Mucosa of descending colon (tissue), 3 donors: ENCODE measurements at regions not wholly inside any gene's neighbourhood (a gene's known extent, or its start where the extent isn't known, plus 50 kb on each side); places are given as distances from the start of the nearest gene placed in this dataset.

Source experiments
- ATAC-seq: fragments of 200-7000 bp; cut with Tn5 transposase; one replicate; pipeline ENCODE4 v1.9.1; 2020; ENCODE audit warnings: mild to moderate bottlenecking, moderate library complexity
- DNase-seq, 3 donors: peaks; one replicate each; pipeline ENCODE4 v3.0.0-alpha.2; 2020
- H3K36me3 ChIP-seq: fragments of 200-600 bp; one replicate; pipeline ENCODE4 v1.8.0; 2021; ENCODE audit warnings: low read depth, mild to moderate bottlenecking
- H3K4me1 ChIP-seq: fragments of 200-600 bp; one replicate; pipeline ENCODE4 v1.8.0; 2021; ENCODE audit warnings: low read depth, mild to moderate bottlenecking
- H3K4me3 ChIP-seq: fragments of 200-600 bp; one replicate; pipeline ENCODE4 v1.8.0; 2021; ENCODE audit warnings: mild to moderate bottlenecking
- H3K9me3 ChIP-seq: fragments of 200-600 bp; one replicate; pipeline ENCODE4 v1.8.0; 2021; ENCODE audit warnings: mild to moderate bottlenecking
- CTCF ChIP-seq: fragments of 200-600 bp; IDR thresholded peaks from one replicate; pipeline ENCODE4 v1.8.0; 2022; ENCODE audit warnings: antibody characterized with exemption, mild to moderate bottlenecking
- intact Hi-C, 2 donors: fragments of 100-400 bp; cut with DNase I in 1 of 2; cut with micrococcal nuclease in 1 of 2; formaldehyde crosslinking; loops; one replicate each; pipeline versions ENCODE4 v1.11.0 to v1.11.1; 2022; cut with DNase I, micrococcal nuclease
- donor health status: DM: no; HTN: no; CAD: no; lungs with moderate emphysema.
- donor health status: DM: no; HTN: no; CAD: no.
- donor health status: DM: no; HTN: yes; CAD: no.

GRCh38 chr6:43868467-43868866 lies 98.5 kb downstream of the VEGFA start:
- ATAC-seq, result no peak
- no peak for TF ChIP-seq CTCF

GRCh38 chr6:43867996-43868395 lies 98.0 kb downstream of the VEGFA start:
- intact Hi-C loops, result no loop called here
- ATAC-seq (no peak), DNase-seq (no peak)
- Histone ChIP-seq H3K9me3 (no peaks in the 10 kb centered on the region), H3K4me1 (no peaks in the 10 kb centered on the region), H3K36me3 (no peaks in the 10 kb centered on the region), H3K4me3 (no peak overlapping the region)
- TF ChIP-seq CTCF, result no peak

More at GRCh38 chr6:43868467-43868866, 98.5 kb downstream of the VEGFA start:
- H3K36me3 ChIP-seq, result no peaks in the 10 kb centered on the region
- no peak overlapping the region for H3K4me3 ChIP-seq
- DNase-seq, result no peak
- H3K9me3 ChIP-seq, result no peaks in the 10 kb centered on the region
- intact Hi-C loops, result no loop called here
- H3K4me1 ChIP-seq, result no peaks in the 10 kb centered on the region

- no peak for TF ChIP-seq CTCF
- DNase-seq, result no peak
- Histone ChIP-seq H3K4me3 (no peak overlapping the region), H3K4me1 (no peaks in the 10 kb centered on the region), H3K36me3 (no peaks in the 10 kb centered on the region), H3K9me3 (no peaks in the 10 kb centered on the region)
- intact Hi-C loops, result no loop called here
- no peak for ATAC-seq
These were observed 97.2 kb downstream of the VEGFA start for GRCh38 chr6:43867246-43867645.

- TF ChIP-seq CTCF, result no peak
- no peak for DNase-seq
- intact Hi-C loops, result no loop called here
- H3K36me3 ChIP-seq, result no peaks in the 10 kb centered on the region
- no peak overlapping the region for H3K4me3 ChIP-seq
- no peaks in the 10 kb centered on the region for H3K4me1 ChIP-seq
- ATAC-seq, result peak; percentile 21
- no peaks in the 10 kb centered on the region for H3K9me3 ChIP-seq
These were observed 96.1 kb downstream of the VEGFA start for GRCh38 chr6:43865932-43866645.

GRCh38 chr6:43865086-43865485 lies 95.1 kb downstream of the VEGFA start:
- no peaks in the 10 kb centered on the region for H3K36me3 ChIP-seq
- intact Hi-C loops, result no loop called here
- ATAC-seq (no peak), DNase-seq (no peak)
- H3K4me3 ChIP-seq, result no peak overlapping the region
- no peaks in the 10 kb centered on the region for H3K9me3 ChIP-seq
- no peaks in the 10 kb centered on the region for H3K4me1 ChIP-seq
- TF ChIP-seq CTCF, result no peak

GRCh38 chr6:43862925-43863324 lies 92.9 kb downstream of the VEGFA start:
- no peaks in the 10 kb centered on the region for H3K9me3 ChIP-seq
- TF ChIP-seq CTCF, result no peak
- H3K4me1 ChIP-seq, result no peaks in the 10 kb centered on the region

More at GRCh38 chr6:43862925-43863324, 92.9 kb downstream of the VEGFA start:
- DNase-seq (no peak), ATAC-seq (no peak)
- intact Hi-C loops, result no loop called here
- no peaks in the 10 kb centered on the region for H3K36me3 ChIP-seq
- H3K4me3 ChIP-seq, result no peak overlapping the region
